ENCODE measurements at regions not wholly inside any gene's neighbourhood (a gene's known extent, or its start where the extent isn't known, plus 50 kb on each side); places are given as distances from the start of the nearest gene placed in this dataset.

GRCh38 chr1:4057603-4058002 is 157.5 kb upstream of the C1orf174 start:
- Mint-ChIP-seq H3K4me3 (ENCODE audit: unreplicated experiment) (no peak overlapping the region), H3K27me3 (ENCODE audit: unreplicated experiment) (peaks cover 6% of the 10 kb centered on the region), H3K36me3 (ENCODE audit: low read depth, unreplicated experiment) (no peaks in the 10 kb centered on the region), H3K9me3 (ENCODE audit: unreplicated experiment) (peaks cover 14% of the 10 kb centered on the region), H3K27ac (ENCODE audit: unreplicated experiment) (no peak overlapping the region), H3K4me1 (ENCODE audit: unreplicated experiment) (no peaks in the 10 kb centered on the region)
- TF ChIP-seq, protein P1, sequence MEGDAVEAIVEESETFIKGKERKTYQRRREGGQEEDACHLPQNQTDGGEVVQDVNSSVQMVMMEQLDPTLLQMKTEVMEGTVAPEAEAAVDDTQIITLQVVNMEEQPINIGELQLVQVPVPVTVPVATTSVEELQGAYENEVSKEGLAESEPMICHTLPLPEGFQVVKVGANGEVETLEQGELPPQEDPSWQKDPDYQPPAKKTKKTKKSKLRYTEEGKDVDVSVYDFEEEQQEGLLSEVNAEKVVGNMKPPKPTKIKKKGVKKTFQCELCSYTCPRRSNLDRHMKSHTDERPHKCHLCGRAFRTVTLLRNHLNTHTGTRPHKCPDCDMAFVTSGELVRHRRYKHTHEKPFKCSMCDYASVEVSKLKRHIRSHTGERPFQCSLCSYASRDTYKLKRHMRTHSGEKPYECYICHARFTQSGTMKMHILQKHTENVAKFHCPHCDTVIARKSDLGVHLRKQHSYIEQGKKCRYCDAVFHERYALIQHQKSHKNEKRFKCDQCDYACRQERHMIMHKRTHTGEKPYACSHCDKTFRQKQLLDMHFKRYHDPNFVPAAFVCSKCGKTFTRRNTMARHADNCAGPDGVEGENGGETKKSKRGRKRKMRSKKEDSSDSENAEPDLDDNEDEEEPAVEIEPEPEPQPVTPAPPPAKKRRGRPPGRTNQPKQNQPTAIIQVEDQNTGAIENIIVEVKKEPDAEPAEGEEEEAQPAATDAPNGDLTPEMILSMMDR (IDR thresholded peaks at IDR 0.05; ENCODE audit: unreplicated experiment): no peak
- DNase-seq (ENCODE audit: low spot score): no peak

DNA sequence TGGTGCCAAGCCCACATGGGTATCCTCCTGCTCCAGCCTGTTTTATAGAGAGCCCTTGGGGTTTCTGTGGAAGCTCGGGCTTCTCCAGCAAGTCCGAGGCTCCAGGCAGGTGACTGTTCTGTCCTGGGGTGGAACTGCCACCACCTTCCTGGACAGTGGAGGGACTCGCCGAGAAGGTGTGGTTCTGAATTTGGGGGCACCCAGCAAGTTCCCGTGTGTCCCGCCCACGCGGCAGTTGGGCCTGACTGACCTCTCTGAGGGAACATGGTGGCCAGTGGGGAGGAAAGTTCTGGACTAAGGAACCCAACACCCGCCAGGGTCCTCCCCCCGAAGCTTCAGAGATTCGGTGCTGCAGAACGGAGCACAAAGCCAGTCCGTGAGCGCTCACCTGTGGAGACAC is 158.1 kb upstream of the C1orf174 start:
- TF ChIP-seq, protein P1 (IDR thresholded peaks at IDR 0.05; ENCODE audit: unreplicated experiment): no peak
- no peaks in the 10 kb centered on the region for H3K4me1 Mint-ChIP-seq (ENCODE audit: unreplicated experiment)
- no peak overlapping the region for H3K27ac Mint-ChIP-seq (ENCODE audit: unreplicated experiment)
- peaks cover 6% of the 10 kb centered on the region for H3K27me3 Mint-ChIP-seq (ENCODE audit: unreplicated experiment)
- H3K4me3 Mint-ChIP-seq (ENCODE audit: unreplicated experiment): no peak overlapping the region
- peaks cover 14% of the 10 kb centered on the region for H3K9me3 Mint-ChIP-seq (ENCODE audit: unreplicated experiment)
- H3K36me3 Mint-ChIP-seq (ENCODE audit: low read depth, unreplicated experiment): no peaks in the 10 kb centered on the region
- DNase-seq (ENCODE audit: low spot score): no peak

DNA sequence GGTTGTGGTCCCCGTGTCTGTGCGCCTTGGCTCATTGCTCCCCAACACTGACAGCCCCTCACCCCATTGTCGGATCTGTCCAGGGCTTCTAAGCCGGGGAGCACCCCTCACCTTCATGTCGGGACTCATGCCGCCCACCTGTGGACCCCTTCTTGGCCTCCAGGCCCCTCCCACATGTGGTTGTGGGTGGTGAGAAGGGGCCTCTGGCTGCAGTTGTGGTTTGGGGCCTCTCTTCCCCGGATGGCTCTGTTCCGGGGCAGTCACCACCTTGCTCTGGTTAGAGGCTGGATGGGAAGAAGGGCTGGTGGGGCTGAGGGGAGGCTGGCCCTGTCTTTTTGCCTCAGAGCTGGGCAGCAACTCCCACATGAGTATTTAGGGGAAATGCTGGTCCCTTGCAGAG is 158.6 kb upstream of the C1orf174 start:
- no peak overlapping the region for H3K27ac Mint-ChIP-seq (ENCODE audit: unreplicated experiment)
- H3K4me1 Mint-ChIP-seq (ENCODE audit: unreplicated experiment): no peaks in the 10 kb centered on the region
- H3K36me3 Mint-ChIP-seq (ENCODE audit: low read depth, unreplicated experiment): no peaks in the 10 kb centered on the region
- TF ChIP-seq, protein P1 (IDR thresholded peaks at IDR 0.05; ENCODE audit: unreplicated experiment): no peak
- no peak for DNase-seq (ENCODE audit: low spot score)
- peaks cover 6% of the 10 kb centered on the region for H3K27me3 Mint-ChIP-seq (ENCODE audit: unreplicated experiment)
- H3K4me3 Mint-ChIP-seq (ENCODE audit: unreplicated experiment): no peak overlapping the region
- H3K9me3 Mint-ChIP-seq (ENCODE audit: unreplicated experiment): peaks cover 12% of the 10 kb centered on the region

DNA sequence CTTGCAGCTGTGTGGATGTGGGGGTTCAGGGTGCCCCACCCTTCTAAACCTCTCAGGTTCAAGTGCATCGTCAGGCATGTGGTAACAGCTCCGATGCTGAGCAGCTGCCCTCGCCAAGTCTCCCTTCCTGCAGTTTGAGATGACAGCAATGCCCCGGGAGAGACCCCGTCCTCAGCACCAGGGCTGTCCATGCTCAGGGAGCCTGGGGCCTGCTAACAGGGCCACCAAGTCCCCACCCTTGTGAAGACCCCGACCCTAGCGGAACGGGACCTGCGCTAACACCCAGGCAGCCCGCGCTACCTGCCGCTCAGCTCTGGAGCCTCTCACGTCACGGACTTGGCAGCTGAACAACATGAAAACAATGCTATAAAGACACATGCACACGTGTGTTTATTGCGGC is 159.2 kb upstream of the C1orf174 start:
- Mint-ChIP-seq H3K27me3 (ENCODE audit: unreplicated experiment) (peaks cover 6% of the 10 kb centered on the region), H3K27ac (ENCODE audit: unreplicated experiment) (no peak overlapping the region), H3K4me1 (ENCODE audit: unreplicated experiment) (no peaks in the 10 kb centered on the region), H3K36me3 (ENCODE audit: low read depth, unreplicated experiment) (no peaks in the 10 kb centered on the region), H3K4me3 (ENCODE audit: unreplicated experiment) (no peak overlapping the region), H3K9me3 (ENCODE audit: unreplicated experiment) (peaks cover 12% of the 10 kb centered on the region)
- no peak for DNase-seq (ENCODE audit: low spot score)
- TF ChIP-seq, protein P1 (IDR thresholded peaks at IDR 0.05; ENCODE audit: unreplicated experiment): no peak

DNA sequence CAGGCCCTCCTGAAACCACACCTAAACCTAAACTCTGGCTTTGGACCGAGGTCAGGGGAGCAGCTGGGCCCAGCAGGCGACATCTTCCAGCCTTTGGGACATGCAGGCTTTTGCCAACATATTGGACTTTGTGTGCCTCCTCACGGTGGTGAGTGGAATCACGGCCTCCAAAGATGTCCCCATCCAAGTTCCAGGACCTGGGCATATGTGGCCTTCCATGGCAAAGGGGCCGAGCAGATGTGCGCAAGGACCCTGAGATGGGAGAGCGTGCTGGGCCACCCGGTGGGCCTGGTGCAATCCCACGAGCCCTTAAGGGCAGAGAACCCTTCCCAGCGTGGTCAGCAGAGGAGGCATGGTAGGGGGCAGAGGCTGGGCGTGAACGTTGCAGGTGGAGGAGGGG is 160.8 kb upstream of the C1orf174 start:
- no peak for DNase-seq (ENCODE audit: low spot score)
- H3K4me1 Mint-ChIP-seq (ENCODE audit: unreplicated experiment): no peaks in the 10 kb centered on the region
- H3K9me3 Mint-ChIP-seq (ENCODE audit: unreplicated experiment): peaks cover 8% of the 10 kb centered on the region
- no peak overlapping the region for H3K4me3 Mint-ChIP-seq (ENCODE audit: unreplicated experiment)
- H3K36me3 Mint-ChIP-seq (ENCODE audit: low read depth, unreplicated experiment): no peaks in the 10 kb centered on the region
- H3K27me3 Mint-ChIP-seq (ENCODE audit: unreplicated experiment): peaks cover 6% of the 10 kb centered on the region
- H3K27ac Mint-ChIP-seq (ENCODE audit: unreplicated experiment): no peak overlapping the region
- TF ChIP-seq, protein P1 (IDR thresholded peaks at IDR 0.05; ENCODE audit: unreplicated experiment): no peak
